MM.1S (cell line): ENCODE measurements at regions not wholly inside any gene's neighbourhood (a gene's known extent, or its start where the extent isn't known, plus 50 kb on each side); places are given as distances from the start of the nearest gene placed in this dataset.

Source experiments
- EZH2 ChIP-seq: fragments of 300-600 bp; sonication (generic); optimal IDR thresholded peaks from 2 replicates; pipeline ENCODE3; 2017; ENCODE audit warnings: low read depth, mild to moderate bottlenecking, antibody characterized with exemption, low read length, mixed read lengths
- EZH2phosphoT487 ChIP-seq: fragments of 300-600 bp; sonication (generic); IDR thresholded peaks from 2 replicates; pipeline ENCODE4 v1.6.1; 2018; ENCODE audit warnings: antibody characterized with exemption, low read length
- TF ChIP-seq, protein P1 (sequence below): fragments of 300-600 bp; sonication (generic); IDR thresholded peaks from 2 replicates; pipeline ENCODE4 v1.5.1; 2016; ENCODE audit warnings: antibody characterized with exemption, low read length, mixed read lengths

GRCh38 chr5:18048449-18048848 is 414.2 kb downstream of the TAF11L14 start:
- TF ChIP-seq, protein P1, sequence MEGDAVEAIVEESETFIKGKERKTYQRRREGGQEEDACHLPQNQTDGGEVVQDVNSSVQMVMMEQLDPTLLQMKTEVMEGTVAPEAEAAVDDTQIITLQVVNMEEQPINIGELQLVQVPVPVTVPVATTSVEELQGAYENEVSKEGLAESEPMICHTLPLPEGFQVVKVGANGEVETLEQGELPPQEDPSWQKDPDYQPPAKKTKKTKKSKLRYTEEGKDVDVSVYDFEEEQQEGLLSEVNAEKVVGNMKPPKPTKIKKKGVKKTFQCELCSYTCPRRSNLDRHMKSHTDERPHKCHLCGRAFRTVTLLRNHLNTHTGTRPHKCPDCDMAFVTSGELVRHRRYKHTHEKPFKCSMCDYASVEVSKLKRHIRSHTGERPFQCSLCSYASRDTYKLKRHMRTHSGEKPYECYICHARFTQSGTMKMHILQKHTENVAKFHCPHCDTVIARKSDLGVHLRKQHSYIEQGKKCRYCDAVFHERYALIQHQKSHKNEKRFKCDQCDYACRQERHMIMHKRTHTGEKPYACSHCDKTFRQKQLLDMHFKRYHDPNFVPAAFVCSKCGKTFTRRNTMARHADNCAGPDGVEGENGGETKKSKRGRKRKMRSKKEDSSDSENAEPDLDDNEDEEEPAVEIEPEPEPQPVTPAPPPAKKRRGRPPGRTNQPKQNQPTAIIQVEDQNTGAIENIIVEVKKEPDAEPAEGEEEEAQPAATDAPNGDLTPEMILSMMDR, result no peak
- TF ChIP-seq EZH2, result no peak
- no peak for TF ChIP-seq EZH2phosphoT487
